ENCODE measurements at regions not wholly inside any gene's neighbourhood (a gene's known extent, or its start where the extent isn't known, plus 50 kb on each side); places are given as distances from the start of the nearest gene placed in this dataset.

DNA sequence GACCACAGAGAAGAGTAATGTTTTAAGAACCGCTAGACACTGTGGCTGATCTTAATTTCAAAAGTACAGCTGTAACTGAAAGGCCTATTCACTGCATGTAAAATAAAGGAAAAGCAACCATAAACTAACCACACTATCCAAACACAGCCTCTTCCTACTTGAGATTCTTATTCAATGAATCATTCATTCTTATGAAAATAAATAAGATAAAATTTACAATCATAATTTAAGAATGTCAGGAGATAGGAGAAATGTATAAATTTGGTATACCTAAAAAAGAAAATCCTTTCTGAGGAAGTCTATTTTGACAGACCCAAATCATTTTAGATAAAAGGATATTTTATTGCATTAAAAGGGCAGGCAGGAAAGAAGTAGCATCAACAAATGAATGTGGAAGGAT, 533.5 kb upstream of the ZNF385D start:
- no peak overlapping the region for H3K9ac ChIP-seq (ENCODE audit: extremely low read depth, insufficient read length, low read length)
- H3K79me1 ChIP-seq (ENCODE audit: insufficient read depth, low read depth, low read length, poor library complexity, severe bottlenecking) = no peaks in the 10 kb centered on the region
- no peak overlapping the region for H4K91ac ChIP-seq (ENCODE audit: insufficient read length, low read depth, low read length)
- no peaks in the 10 kb centered on the region for H3K27me3 ChIP-seq (ENCODE audit: insufficient read depth, low read length)
- no peak overlapping the region for H2AFZ ChIP-seq (ENCODE audit: low read length)
- no peaks in the 10 kb centered on the region for H3K9me3 ChIP-seq (ENCODE audit: control insufficient read depth, low read depth, low read length)
- no peak overlapping the region for H2BK15ac ChIP-seq (ENCODE audit: low read depth, low read length)
- H2BK20ac ChIP-seq (ENCODE audit: low read depth, low read length, poor library complexity, severe bottlenecking) = no peak overlapping the region
- no peak overlapping the region for H4K5ac ChIP-seq (ENCODE audit: insufficient read length, low read depth, low read length)
- no peak overlapping the region for H4K8ac ChIP-seq (replicated peaks; ENCODE audit: insufficient read length, low read depth, low read length)
- Mint-ChIP-seq H3K27me3 (ENCODE audit: low read depth) (no peaks in the 10 kb centered on the region), H3K4me3 (no peak overlapping the region), H3K9me3 (no peaks in the 10 kb centered on the region), H3K27ac (no peak overlapping the region), H3K36me3 (ENCODE audit: insufficient read depth in 1 of 3, low read depth in 3 of 3) (no peaks in the 10 kb centered on the region), H3K4me1 (peaks cover 0 to under 1% of the 10 kb centered on the region in 2 experiments; a peak in 1 of 4 replicates)
- no peak overlapping the region for H3K4me2 ChIP-seq (ENCODE audit: insufficient read depth, insufficient read length, low read length)
- no peak overlapping the region for H2BK5ac ChIP-seq (ENCODE audit: insufficient read length, low read length)
- H4K20me1 ChIP-seq (ENCODE audit: control insufficient read depth, insufficient read depth, insufficient read length) = no peaks in the 10 kb centered on the region
- H2AK5ac ChIP-seq (ENCODE audit: insufficient read length, low read length) = no peak overlapping the region
- no peaks in the 10 kb centered on the region for H3K23me2 ChIP-seq (ENCODE audit: insufficient read length, low read depth, low read length, poor library complexity, severe bottlenecking)
- no peak overlapping the region for H3K4ac ChIP-seq (ENCODE audit: low read depth, low read length)
- no peaks in the 10 kb centered on the region for H3K79me2 ChIP-seq (ENCODE audit: insufficient read depth, low read length)
- no peak for DNase-seq
- no peak overlapping the region for H3K27ac ChIP-seq (ENCODE audit: insufficient read length, low read depth, low read length)
- no peak overlapping the region for H2BK12ac ChIP-seq (ENCODE audit: insufficient read length, low read depth, low read length)
- no peaks in the 10 kb centered on the region for H3K4me1 ChIP-seq (ENCODE audit: insufficient read depth, low read length)
- H3T11ph ChIP-seq (ENCODE audit: low read length) = no peak overlapping the region
- no peak overlapping the region for H3K14ac ChIP-seq (ENCODE audit: insufficient read depth, low read length)
- TF ChIP-seq, protein P1, sequence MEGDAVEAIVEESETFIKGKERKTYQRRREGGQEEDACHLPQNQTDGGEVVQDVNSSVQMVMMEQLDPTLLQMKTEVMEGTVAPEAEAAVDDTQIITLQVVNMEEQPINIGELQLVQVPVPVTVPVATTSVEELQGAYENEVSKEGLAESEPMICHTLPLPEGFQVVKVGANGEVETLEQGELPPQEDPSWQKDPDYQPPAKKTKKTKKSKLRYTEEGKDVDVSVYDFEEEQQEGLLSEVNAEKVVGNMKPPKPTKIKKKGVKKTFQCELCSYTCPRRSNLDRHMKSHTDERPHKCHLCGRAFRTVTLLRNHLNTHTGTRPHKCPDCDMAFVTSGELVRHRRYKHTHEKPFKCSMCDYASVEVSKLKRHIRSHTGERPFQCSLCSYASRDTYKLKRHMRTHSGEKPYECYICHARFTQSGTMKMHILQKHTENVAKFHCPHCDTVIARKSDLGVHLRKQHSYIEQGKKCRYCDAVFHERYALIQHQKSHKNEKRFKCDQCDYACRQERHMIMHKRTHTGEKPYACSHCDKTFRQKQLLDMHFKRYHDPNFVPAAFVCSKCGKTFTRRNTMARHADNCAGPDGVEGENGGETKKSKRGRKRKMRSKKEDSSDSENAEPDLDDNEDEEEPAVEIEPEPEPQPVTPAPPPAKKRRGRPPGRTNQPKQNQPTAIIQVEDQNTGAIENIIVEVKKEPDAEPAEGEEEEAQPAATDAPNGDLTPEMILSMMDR (conservative IDR thresholded peaks at IDR 0.05) = no peak
- no peak overlapping the region for H2BK120ac ChIP-seq (ENCODE audit: low read depth, low read length, poor library complexity, severe bottlenecking)
- no peak overlapping the region for H3K56ac ChIP-seq (ENCODE audit: insufficient read length, low read depth, low read length)
- no peak overlapping the region for H3K18ac ChIP-seq (ENCODE audit: insufficient read length, low read depth, low read length)
- no peak overlapping the region for H3K23ac ChIP-seq (ENCODE audit: insufficient read length, low read depth, low read length)
- WGBS (ENCODE audit: extremely low coverage, insufficient read length, low lambda C conversion rate) = no CpG with 5 or more reads among the region's 1 CpG
